ENCODE measurements at regions not wholly inside any gene's neighbourhood (a gene's known extent, or its start where the extent isn't known, plus 50 kb on each side); places are given as distances from the start of the nearest gene placed in this dataset.

- TF ChIP-seq CTCF (IDR thresholded peaks at IDR 0.05; ENCODE audit: control extremely low read depth in 1 of 3, insufficient read depth in 1 of 3, low read depth in 1 of 3, low read length in 3 of 3) (no peak), EZH2 (IDR thresholded peaks at IDR 0.05; ENCODE audit: low read depth, low read length, severe bottlenecking) (no peak), SUZ12 (IDR thresholded peaks at IDR 0.05; ENCODE audit: low read length) (no peak)
Measured at GRCh38 chrX:85698921-85699320, 319.5 kb upstream of the POF1B start.
